ENCODE measurements at regions not wholly inside any gene's neighbourhood (a gene's known extent, or its start where the extent isn't known, plus 50 kb on each side); places are given as distances from the start of the nearest gene placed in this dataset.

DNA sequence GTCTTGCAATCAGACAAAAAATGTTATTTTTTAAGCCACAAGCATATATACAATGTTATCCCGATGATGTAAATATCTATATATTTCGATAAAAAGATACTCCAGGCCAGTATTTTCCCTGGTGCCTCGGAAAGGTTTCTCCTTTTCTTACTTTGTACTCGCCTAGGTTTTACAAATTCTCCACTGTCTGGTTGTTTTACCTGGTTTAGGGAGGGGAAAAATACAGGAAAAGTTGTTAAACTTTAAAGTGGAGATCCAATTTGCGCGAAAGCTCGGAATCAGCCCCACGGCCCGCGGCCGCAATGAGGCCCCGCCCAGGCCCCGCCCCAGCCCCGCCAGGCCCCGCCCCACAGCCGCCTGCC lies 58.4 kb upstream of the WNT7B start:
- peak overlapping the region; percentile 85 for H3K9ac ChIP-seq (ENCODE audit: control insufficient read depth, extremely low read depth, insufficient read depth, low read length)
- peak overlapping the region; percentile 89 for H3K27ac ChIP-seq (ENCODE audit: control insufficient read depth, insufficient read depth, low read length)
- H3K36me3 ChIP-seq (ENCODE audit: control insufficient read depth in 2 of 2, extremely low read depth in 1 of 2, insufficient read depth in 2 of 2, low read length in 2 of 2) = no peaks in the 10 kb centered on the region
- H3K4me2 ChIP-seq (ENCODE audit: control insufficient read depth, extremely low read depth, insufficient read depth, low read depth, low read length) = peak overlapping the region; percentile 95
- TF ChIP-seq EZH2 (IDR thresholded peaks at IDR 0.05; ENCODE audit: low read length) (no peak), CTCF (optimal IDR thresholded peaks at IDR 0.05 in 1 of 3, IDR thresholded peaks at IDR 0.05 in 1 of 3, conservative IDR thresholded peaks at IDR 0.05 in 1 of 3; ENCODE audit: extremely low read depth in 1 of 3, insufficient read depth in 2 of 3, low read length in 3 of 3) (no peak)
- dilution Hi-C loops (cut with MboI; ENCODE audit: extremely low pct_ligation_motif_present, low sequenced_read_pairs) = no loop called here
- peak overlapping the region; percentile 40 to 84 (median 78) for H3K4me3 ChIP-seq (ENCODE audit: control insufficient read depth in 2 of 3, extremely low read depth in 1 of 3, insufficient read depth in 2 of 3, low read depth in 1 of 3, low read length in 3 of 3)
- no peaks in the 10 kb centered on the region for H3K9me3 ChIP-seq (ENCODE audit: control insufficient read depth, low read depth, low read length)
- no peaks in the 10 kb centered on the region for H4K20me1 ChIP-seq (ENCODE audit: control insufficient read depth, extremely low read depth, insufficient read depth, low read length)
- no peaks in the 10 kb centered on the region for H3K9me1 ChIP-seq (ENCODE audit: control insufficient read depth, extremely low read depth, insufficient read depth, low read length)
- DNase-seq (ENCODE audit: low read depth, low spot score) (no peak), FAIRE-seq (no peak)
- no peaks in the 10 kb centered on the region for H3K27me3 ChIP-seq (ENCODE audit: control insufficient read depth, extremely low read depth, insufficient read depth, low read length)
- H2AFZ ChIP-seq (ENCODE audit: control insufficient read depth, low read length) = peak overlapping the region; percentile 85
- peaks cover 53% of the 10 kb centered on the region for H3K4me1 ChIP-seq (ENCODE audit: control insufficient read depth, extremely low read depth, insufficient read depth, low read length)
- peaks cover 20% of the 10 kb centered on the region for H3K79me2 ChIP-seq (ENCODE audit: control insufficient read depth, insufficient read depth, low read length)

- TF ChIP-seq CTCF (optimal IDR thresholded peaks at IDR 0.05 in 1 of 3, IDR thresholded peaks at IDR 0.05 in 1 of 3, conservative IDR thresholded peaks at IDR 0.05 in 1 of 3; ENCODE audit: extremely low read depth in 1 of 3, insufficient read depth in 2 of 3, low read length in 3 of 3) (no peak), EZH2 (IDR thresholded peaks at IDR 0.05; ENCODE audit: low read length) (no peak)
- Histone ChIP-seq H3K9ac (ENCODE audit: control insufficient read depth, extremely low read depth, insufficient read depth, low read length) (peak overlapping the region; percentile 81), H2AFZ (ENCODE audit: control insufficient read depth, low read length) (no peak overlapping the region), H3K4me3 (ENCODE audit: control insufficient read depth in 2 of 3, extremely low read depth in 1 of 3, insufficient read depth in 2 of 3, low read depth in 1 of 3, low read length in 3 of 3) (peak overlapping the region; percentile 64 to 72 (median 68)), H3K4me1 (ENCODE audit: control insufficient read depth, extremely low read depth, insufficient read depth, low read length) (peaks cover 59% of the 10 kb centered on the region), H3K79me2 (ENCODE audit: control insufficient read depth, insufficient read depth, low read length) (peaks cover 25% of the 10 kb centered on the region), H3K4me2 (ENCODE audit: control insufficient read depth, extremely low read depth, insufficient read depth, low read depth, low read length) (peak overlapping the region; percentile 95), H3K36me3 (ENCODE audit: control insufficient read depth in 2 of 2, extremely low read depth in 1 of 2, insufficient read depth in 2 of 2, low read length in 2 of 2) (no peaks in the 10 kb centered on the region), H4K20me1 (ENCODE audit: control insufficient read depth, extremely low read depth, insufficient read depth, low read length) (no peaks in the 10 kb centered on the region), H3K9me1 (ENCODE audit: control insufficient read depth, extremely low read depth, insufficient read depth, low read length) (no peaks in the 10 kb centered on the region), H3K27me3 (ENCODE audit: control insufficient read depth, extremely low read depth, insufficient read depth, low read length) (no peaks in the 10 kb centered on the region), H3K27ac (ENCODE audit: control insufficient read depth, insufficient read depth, low read length) (peak overlapping the region; percentile 73), H3K9me3 (ENCODE audit: control insufficient read depth, low read depth, low read length) (no peaks in the 10 kb centered on the region)
- dilution Hi-C loops (cut with MboI; ENCODE audit: extremely low pct_ligation_motif_present, low sequenced_read_pairs) = no loop called here
- peak; percentile 87 for DNase-seq (ENCODE audit: low read depth, low spot score)
- FAIRE-seq = no peak
Measured at GRCh38 chr22:46035742-46036557, 59.0 kb upstream of the WNT7B start.
